Liver (tissue), 8 donors: ENCODE measurements at regions not wholly inside any gene's neighbourhood (a gene's known extent, or its start where the extent isn't known, plus 50 kb on each side); places are given as distances from the start of the nearest gene placed in this dataset.

Source experiments
- DNase-seq: peaks from one replicate; pipeline ENCODE4 v3.0.0-alpha.2; 2017; ENCODE audit warnings: low spot score
- H3K27ac ChIP-seq, 2 donors: one replicate each; pipeline ENCODE4 v1.7.0; 2013; ENCODE audit warnings: inconsistent platforms in 2 of 2, low read length in 2 of 2, control low read depth in 1 of 2, low read depth in 1 of 2, mild to moderate bottlenecking in 1 of 2
- H3K27me3 ChIP-seq, 4 donors: one replicate each; pipeline versions ENCODE4 v1.6.1 to v1.7.0; 2013; ENCODE audit warnings: low read length in 3 of 4, inconsistent platforms in 1 of 4, mild to moderate bottlenecking in 1 of 4, moderate library complexity in 1 of 4; ENCODE audit not compliant: control insufficient read depth in 4 of 4, insufficient read depth in 4 of 4
- H3K36me3 ChIP-seq, 4 donors: one replicate each; pipeline versions ENCODE4 v1.6.1 to v1.7.0; 2013; ENCODE audit warnings: low read length in 3 of 4, mild to moderate bottlenecking in 3 of 4, low read depth in 1 of 4, moderate library complexity in 1 of 4; ENCODE audit not compliant: control insufficient read depth in 4 of 4, insufficient read depth in 3 of 4
- H3K4me1 ChIP-seq, 4 donors: one replicate each; pipeline versions ENCODE4 v1.6.1 to v1.7.0; 2013; ENCODE audit warnings: low read length in 3 of 4, mild to moderate bottlenecking in 3 of 4, moderate library complexity in 1 of 4; ENCODE audit not compliant: control insufficient read depth in 4 of 4, insufficient read depth in 4 of 4
- H3K4me3 ChIP-seq, 3 donors: one replicate each; pipeline versions ENCODE4 v1.6.1 to v1.7.0; 2013; ENCODE audit warnings: low read length in 3 of 3, control low read depth in 1 of 3, low read depth in 1 of 3, mild to moderate bottlenecking in 1 of 3
- H3K9ac ChIP-seq, 2 donors: one replicate each; pipeline ENCODE4 v1.7.0; 2013; ENCODE audit warnings: low read length in 2 of 2, mild to moderate bottlenecking in 2 of 2, moderate library complexity in 2 of 2, control low read depth in 1 of 2, low read depth in 1 of 2
- H3K9me3 ChIP-seq, 4 donors: one replicate each; pipeline versions ENCODE4 v1.6.1 to v1.7.0; 2013; ENCODE audit warnings: low read length in 3 of 4; ENCODE audit not compliant: control insufficient read depth in 4 of 4
- EGR1 ChIP-seq, 2 donors: IDR thresholded peaks; 2 replicates each; pipeline ENCODE4 v1.6.1; 2016 to 2018; ENCODE audit warnings: antibody characterized with exemption in 2 of 2, low read depth in 2 of 2
- FOXA1 ChIP-seq: IDR thresholded peaks from 2 replicates; pipeline ENCODE4 v1.6.1; 2016; ENCODE audit warnings: antibody characterized with exemption
- FOXA2 ChIP-seq: IDR thresholded peaks from 2 replicates; pipeline ENCODE4 v1.6.1; 2016; ENCODE audit warnings: antibody characterized with exemption
- GABPA ChIP-seq, 2 donors: IDR thresholded peaks in 1 of 2; conservative IDR thresholded peaks in 1 of 2; 2 replicates each; pipeline ENCODE4 v1.6.1; 2016; ENCODE audit warnings: antibody characterized with exemption in 2 of 2, mild to moderate bottlenecking in 1 of 2, moderate library complexity in 1 of 2
- HNF4A ChIP-seq, 2 donors: conservative IDR thresholded peaks; 2 replicates each; pipeline ENCODE4 v1.6.1; 2016; ENCODE audit warnings: antibody characterized with exemption in 2 of 2, mild to moderate bottlenecking in 2 of 2
- HNF4G ChIP-seq: IDR thresholded peaks from 2 replicates; pipeline ENCODE4 v1.6.1; 2016; ENCODE audit warnings: antibody characterized with exemption
- JUND ChIP-seq, 2 donors: IDR thresholded peaks; 2 replicates each; pipeline ENCODE4 v1.6.1; 2016; ENCODE audit warnings: antibody characterized with exemption in 2 of 2
- MAX ChIP-seq: IDR thresholded peaks from 2 replicates; pipeline ENCODE4 v1.6.1; 2016; ENCODE audit warnings: antibody characterized with exemption
- NR2F2 ChIP-seq: IDR thresholded peaks from 2 replicates; pipeline ENCODE4 v1.6.1; 2016; ENCODE audit warnings: antibody characterized with exemption
- RAD21 ChIP-seq, 2 donors: IDR thresholded peaks; 2 replicates each; pipeline ENCODE4 v1.6.1; 2016; ENCODE audit warnings: antibody characterized with exemption in 2 of 2, mild to moderate bottlenecking in 2 of 2
- RXRA ChIP-seq, 2 donors: IDR thresholded peaks; 2 replicates each; pipeline ENCODE4 v1.6.1; 2017 to 2018; ENCODE audit warnings: antibody characterized with exemption in 2 of 2, mild to moderate bottlenecking in 1 of 2
- SP1 ChIP-seq: IDR thresholded peaks from 2 replicates; pipeline ENCODE4 v1.6.1; 2018; ENCODE audit warnings: antibody characterized with exemption, mild to moderate bottlenecking
- TAF1 ChIP-seq: conservative IDR thresholded peaks from 2 replicates; pipeline ENCODE4 v1.6.1; 2016; ENCODE audit warnings: antibody characterized with exemption, mild to moderate bottlenecking
- YY1 ChIP-seq: IDR thresholded peaks from 2 replicates; pipeline ENCODE4 v1.6.1; 2016; ENCODE audit warnings: antibody characterized with exemption, mild to moderate bottlenecking
- ZBTB33 ChIP-seq: IDR thresholded peaks from 2 replicates; pipeline ENCODE4 v1.6.1; 2016; ENCODE audit warnings: antibody characterized with exemption
- WGBS: extraction: QIAGEN DNeasy Blood & Tissue Kit; methylation state at CpG from one replicate; pipeline ENCODE4 v1.1.7; 2013; 5-methylcytosine and 5-hydroxymethylcytosine counted together
- TF ChIP-seq, protein P1 (sequence below): fragments of 150-350 bp; IDR thresholded peaks from 2 replicates; pipeline ENCODE4 v1.5.1; 2017; ENCODE audit warnings: improper control_type of control experiment, low read depth, low read length; ENCODE audit not compliant: missing input control
- donor health status: healthy.
- donor health status: healthy.
- donor health status: healthy.
- donor health status: healthy.
- donor health status: healthy.

- peaks cover 0 to 5% (median 0%) of the 10 kb centered on the region in 4 donors for H3K27me3 ChIP-seq
- no peak for TF ChIP-seq RAD21 (IDR thresholded peaks at IDR 0.05)
- whole genome bisulfite sequencing, result 79% methylated on average over 7 of the region's 7 CpGs
- no peak overlapping the region for H3K27ac ChIP-seq
- no peaks in the 10 kb centered on the region for H3K9me3 ChIP-seq
- no peaks in the 10 kb centered on the region for H3K36me3 ChIP-seq
- no peak overlapping the region for H3K4me3 ChIP-seq
- no peak for DNase-seq
- no peaks in the 10 kb centered on the region for H3K4me1 ChIP-seq
- no peak overlapping the region for H3K9ac ChIP-seq
These were observed 118.4 kb downstream of the TSN start for GRCh38 chr2:121873864-121874263.

DNA sequence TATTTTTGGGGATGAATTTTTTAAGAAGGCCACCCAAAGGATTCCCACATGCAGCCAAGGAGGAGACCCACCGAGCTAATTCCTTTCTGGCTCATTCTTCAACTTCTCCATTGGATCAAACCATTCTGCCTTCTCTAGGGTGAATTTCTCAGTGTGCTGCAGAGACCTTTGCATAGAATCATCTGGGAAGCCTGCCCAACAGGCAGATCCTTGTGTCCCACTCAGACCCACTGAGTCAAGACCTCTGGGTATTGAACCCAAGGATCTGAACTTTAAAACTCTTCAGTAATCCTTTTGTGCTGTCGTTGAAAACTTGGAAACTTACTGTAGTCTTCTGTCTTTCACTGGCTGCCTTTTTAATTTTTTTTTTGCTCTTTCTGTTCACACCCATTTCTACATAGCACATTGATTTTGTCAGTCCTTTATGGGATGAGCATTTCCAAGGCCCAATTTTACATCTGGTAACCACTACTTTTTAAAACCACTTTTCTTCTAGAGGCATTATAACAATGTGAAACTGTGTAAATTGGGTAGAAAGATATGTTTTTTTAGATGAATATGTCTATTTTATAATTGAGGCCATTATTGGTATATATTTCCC is 120.2 kb downstream of the TSN start:
- no peak for DNase-seq
- Histone ChIP-seq H3K27me3 (peaks cover 0 to 5% (median 0%) of the 10 kb centered on the region in 4 donors), H3K4me3 (no peak overlapping the region), H3K9me3 (no peaks in the 10 kb centered on the region), H3K36me3 (no peaks in the 10 kb centered on the region), H3K4me1 (no peaks in the 10 kb centered on the region), H3K27ac (no peak overlapping the region), H3K9ac (no peak overlapping the region)
- WGBS, result 74% methylated on average over 2 of the region's 2 CpGs
- no peak for TF ChIP-seq NR2F2
- TF ChIP-seq, protein P1, sequence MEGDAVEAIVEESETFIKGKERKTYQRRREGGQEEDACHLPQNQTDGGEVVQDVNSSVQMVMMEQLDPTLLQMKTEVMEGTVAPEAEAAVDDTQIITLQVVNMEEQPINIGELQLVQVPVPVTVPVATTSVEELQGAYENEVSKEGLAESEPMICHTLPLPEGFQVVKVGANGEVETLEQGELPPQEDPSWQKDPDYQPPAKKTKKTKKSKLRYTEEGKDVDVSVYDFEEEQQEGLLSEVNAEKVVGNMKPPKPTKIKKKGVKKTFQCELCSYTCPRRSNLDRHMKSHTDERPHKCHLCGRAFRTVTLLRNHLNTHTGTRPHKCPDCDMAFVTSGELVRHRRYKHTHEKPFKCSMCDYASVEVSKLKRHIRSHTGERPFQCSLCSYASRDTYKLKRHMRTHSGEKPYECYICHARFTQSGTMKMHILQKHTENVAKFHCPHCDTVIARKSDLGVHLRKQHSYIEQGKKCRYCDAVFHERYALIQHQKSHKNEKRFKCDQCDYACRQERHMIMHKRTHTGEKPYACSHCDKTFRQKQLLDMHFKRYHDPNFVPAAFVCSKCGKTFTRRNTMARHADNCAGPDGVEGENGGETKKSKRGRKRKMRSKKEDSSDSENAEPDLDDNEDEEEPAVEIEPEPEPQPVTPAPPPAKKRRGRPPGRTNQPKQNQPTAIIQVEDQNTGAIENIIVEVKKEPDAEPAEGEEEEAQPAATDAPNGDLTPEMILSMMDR, result no peak
- TF ChIP-seq MAX, result no peak
- TF ChIP-seq HNF4A (conservative IDR thresholded peaks at IDR 0.05), result no peak
- TF ChIP-seq TAF1, result no peak
- TF ChIP-seq SP1, result no peak

GRCh38 chr2:121877366-121877765 is 121.9 kb downstream of the TSN start:
- no peaks in the 10 kb centered on the region for H3K36me3 ChIP-seq
- H3K9ac ChIP-seq, result no peak overlapping the region
- DNase-seq, result no peak
- H3K4me3 ChIP-seq, result no peak overlapping the region
- H3K9me3 ChIP-seq, result no peaks in the 10 kb centered on the region
- 91% methylated on average over 1 of the region's 1 CpG for WGBS
- TF ChIP-seq FOXA2 (no peak), FOXA1 (no peak), MAX (no peak), TAF1 (no peak), HNF4G (no peak), GABPA (IDR thresholded peaks at IDR 0.05 in 1 of 2, conservative IDR thresholded peaks at IDR 0.05 in 1 of 2) (no peak)
- H3K27ac ChIP-seq, result no peak overlapping the region
- H3K4me1 ChIP-seq, result no peaks in the 10 kb centered on the region
- peaks cover 0 to 8% (median 0%) of the 10 kb centered on the region in 4 donors for H3K27me3 ChIP-seq

- Histone ChIP-seq H3K36me3 (no peaks in the 10 kb centered on the region), H3K4me3 (no peak overlapping the region), H3K9me3 (no peaks in the 10 kb centered on the region), H3K27ac (no peak overlapping the region), H3K9ac (no peak overlapping the region), H3K4me1 (no peaks in the 10 kb centered on the region), H3K27me3 (peaks cover 0 to 5% (median 0%) of the 10 kb centered on the region in 4 donors)
- no peak for DNase-seq
- WGBS, result 80% methylated on average over 4 of the region's 4 CpGs
- no peak for TF ChIP-seq SP1
- TF ChIP-seq JUND (IDR thresholded peaks at IDR 0.05), result no peak
- no peak for TF ChIP-seq RXRA (IDR thresholded peaks at IDR 0.05)
- no peak for TF ChIP-seq HNF4A (conservative IDR thresholded peaks at IDR 0.05)
- no peak for TF ChIP-seq YY1
- TF ChIP-seq, protein P1, result no peak
- no peak for TF ChIP-seq FOXA2
- TF ChIP-seq TAF1, result no peak
- no peak for TF ChIP-seq ZBTB33
- TF ChIP-seq GABPA (IDR thresholded peaks at IDR 0.05 in 1 of 2, conservative IDR thresholded peaks at IDR 0.05 in 1 of 2), result no peak
- no peak for TF ChIP-seq HNF4G
- no peak for TF ChIP-seq EGR1 (IDR thresholded peaks at IDR 0.05; ENCODE audit: low read depth in 2 of 2)
- no peak for TF ChIP-seq MAX
- no peak for TF ChIP-seq FOXA1
- no peak for TF ChIP-seq NR2F2
These were observed 124.8 kb downstream of the TSN start for GRCh38 chr2:121880283-121880682.
